Gastrocnemius medialis (tissue), 4 donors: ENCODE measurements at regions not wholly inside any gene's neighbourhood (a gene's known extent, or its start where the extent isn't known, plus 50 kb on each side); places are given as distances from the start of the nearest gene placed in this dataset.

Experiments
- ATAC-seq, 2 donors: fragments of 150-250 bp; one replicate each; pipeline ENCODE4 v1.9.1; 2016
- DNase-seq, 2 donors: peaks; one replicate each; pipeline ENCODE4 v3.0.0-alpha.2; 2019
- H3K27ac ChIP-seq, 4 donors: fragments of 200-600 bp; sonication (generic); 1 replicate in 1 of 4; 2 replicates in 3 of 4; pipeline ENCODE4 v1.5.1; 2016 to 2018; ENCODE audit warnings: mild to moderate bottlenecking in 2 of 4, moderate library complexity in 1 of 4
- H3K27me3 ChIP-seq, 3 donors: fragments of 200-600 bp; sonication (generic) in 2 of 3; 1 replicate in 1 of 3; 2 replicates in 2 of 3; pipeline versions ENCODE4 v1.5.1 to v1.6.0; 2016 to 2019; ENCODE audit warnings: mild to moderate bottlenecking in 1 of 3, moderate library complexity in 1 of 3
- H3K36me3 ChIP-seq, 2 donors: fragments of 200-600 bp; sonication (generic) in 1 of 2; one replicate each; pipeline ENCODE4 v1.5.1; 2017 to 2018
- H3K4me1 ChIP-seq, 2 donors: fragments of 200-600 bp; sonication (generic) in 1 of 2; one replicate each; pipeline ENCODE4 v1.5.1; 2016 to 2017; ENCODE audit warnings: mild to moderate bottlenecking in 2 of 2
- H3K4me3 ChIP-seq, 4 donors: fragments of 200-600 bp; sonication (generic) in 3 of 4; 1 replicate in 1 of 4; 2 replicates in 3 of 4; pipeline ENCODE4 v1.5.1; 2016 to 2019; ENCODE audit warnings: mild to moderate bottlenecking in 2 of 4
- H3K9me3 ChIP-seq, 3 donors: fragments of 200-600 bp; sonication (generic) in 2 of 3; 1 replicate in 1 of 3; 2 replicates in 2 of 3; pipeline ENCODE4 v1.5.1; 2016 to 2019
- POLR2A ChIP-seq, 2 donors: fragments of 450-650 bp; IDR thresholded peaks; one replicate each; pipeline ENCODE4 v1.6.1; 2017; ENCODE audit warnings: antibody characterized with exemption in 2 of 2, mild to moderate bottlenecking in 2 of 2, moderate library complexity in 2 of 2
- in situ Hi-C, 4 donors: fragments of 200-750 bp; cut with MboI; loops; one replicate each; pipeline versions ENCODE4 v1.15.0 to v1.8.0; 2017; ENCODE audit warnings: low sequenced_read_pairs in 4 of 4
- intact Hi-C: fragments of 100-400 bp; cut with DNase I; formaldehyde crosslinking; loops from one replicate; pipeline ENCODE4 v1.15.1; 2023; ENCODE audit warnings: low total_unique reads
- TF ChIP-seq, protein P1 (sequence below), 5 experiments: fragments of 450-650 bp in 3 of 5; fragments of 200-600 bp in 2 of 5; sonication (generic) in 2 of 5; IDR thresholded peaks in 4 of 5; conservative IDR thresholded peaks in 1 of 5; 1 replicate in 4 of 5; 2 replicates in 1 of 5; pipeline ENCODE4 v1.5.1; 2016 to 2019; ENCODE audit warnings: antibody characterized with exemption in 5 of 5, mild to moderate bottlenecking in 3 of 5, moderate library complexity in 3 of 5

DNA sequence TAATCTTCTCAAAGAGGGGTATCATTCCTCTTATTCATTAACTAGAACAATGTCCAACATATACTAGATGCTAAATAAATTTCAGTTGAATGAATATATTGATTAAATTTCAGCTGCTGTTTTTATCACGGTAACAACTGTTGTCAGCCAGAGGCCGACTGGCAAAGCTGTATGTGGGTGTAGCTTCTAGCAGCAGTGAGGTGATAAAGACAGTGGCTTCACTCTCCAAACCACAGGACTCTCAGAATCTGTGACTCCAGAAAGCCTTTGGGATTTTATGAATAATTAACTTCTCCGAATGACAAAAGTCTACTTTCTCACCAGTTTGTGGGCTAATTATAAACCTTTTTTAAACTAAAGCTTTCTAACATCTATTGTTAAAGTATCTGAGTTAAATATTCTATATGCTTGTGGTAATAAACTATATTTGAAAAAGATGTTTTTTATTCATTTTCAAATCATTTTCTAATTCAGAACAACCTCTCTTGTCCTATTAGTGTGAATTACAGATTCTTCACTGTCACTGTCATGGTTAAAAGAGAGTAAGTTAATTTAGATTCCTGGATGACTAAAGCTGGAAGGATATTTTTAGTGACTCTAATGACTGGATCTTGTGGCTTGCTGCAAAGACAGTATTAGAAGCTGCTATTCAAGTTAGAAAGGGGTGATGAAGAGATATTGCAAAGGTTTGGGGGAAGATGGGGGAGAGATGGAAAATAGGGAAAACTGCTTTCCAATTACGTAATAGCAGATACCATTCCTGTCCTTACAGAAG, 796.4 kb upstream of the ARPP21 start:
- H3K27me3 ChIP-seq: no peaks in the 10 kb centered on the region
- H3K27ac ChIP-seq: no peak overlapping the region
- no peaks in the 10 kb centered on the region for H3K36me3 ChIP-seq
- intact Hi-C loops: no loop called here
- TF ChIP-seq, protein P1, sequence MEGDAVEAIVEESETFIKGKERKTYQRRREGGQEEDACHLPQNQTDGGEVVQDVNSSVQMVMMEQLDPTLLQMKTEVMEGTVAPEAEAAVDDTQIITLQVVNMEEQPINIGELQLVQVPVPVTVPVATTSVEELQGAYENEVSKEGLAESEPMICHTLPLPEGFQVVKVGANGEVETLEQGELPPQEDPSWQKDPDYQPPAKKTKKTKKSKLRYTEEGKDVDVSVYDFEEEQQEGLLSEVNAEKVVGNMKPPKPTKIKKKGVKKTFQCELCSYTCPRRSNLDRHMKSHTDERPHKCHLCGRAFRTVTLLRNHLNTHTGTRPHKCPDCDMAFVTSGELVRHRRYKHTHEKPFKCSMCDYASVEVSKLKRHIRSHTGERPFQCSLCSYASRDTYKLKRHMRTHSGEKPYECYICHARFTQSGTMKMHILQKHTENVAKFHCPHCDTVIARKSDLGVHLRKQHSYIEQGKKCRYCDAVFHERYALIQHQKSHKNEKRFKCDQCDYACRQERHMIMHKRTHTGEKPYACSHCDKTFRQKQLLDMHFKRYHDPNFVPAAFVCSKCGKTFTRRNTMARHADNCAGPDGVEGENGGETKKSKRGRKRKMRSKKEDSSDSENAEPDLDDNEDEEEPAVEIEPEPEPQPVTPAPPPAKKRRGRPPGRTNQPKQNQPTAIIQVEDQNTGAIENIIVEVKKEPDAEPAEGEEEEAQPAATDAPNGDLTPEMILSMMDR (IDR thresholded peaks at IDR 0.05 in 4 of 5, conservative IDR thresholded peaks at IDR 0.05 in 1 of 5): no peak
- TF ChIP-seq POLR2A (IDR thresholded peaks at IDR 0.05): no peak
- no peaks in the 10 kb centered on the region for H3K9me3 ChIP-seq
- in situ Hi-C loops: no loop called here
- DNase-seq: no peak
- no peak for ATAC-seq
- no peak overlapping the region for H3K4me3 ChIP-seq
- H3K4me1 ChIP-seq: no peaks in the 10 kb centered on the region

DNA sequence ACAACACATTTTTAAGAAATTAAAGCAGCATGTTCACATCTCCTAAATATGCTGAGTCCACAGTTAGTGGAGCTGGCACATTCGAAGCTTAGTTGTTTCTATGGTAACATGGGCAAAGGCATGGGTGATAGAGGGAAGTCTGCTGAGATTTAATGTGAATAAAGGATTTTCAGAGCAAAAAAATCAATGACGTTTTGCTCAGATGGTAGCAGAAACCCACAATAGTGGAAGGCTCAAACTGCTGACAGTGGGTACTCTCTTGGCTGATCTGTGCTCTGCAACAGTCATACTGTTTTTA, 795.1 kb upstream of the ARPP21 start:
- intact Hi-C loops: no loop called here
- Histone ChIP-seq H3K27ac (no peak overlapping the region), H3K36me3 (no peaks in the 10 kb centered on the region), H3K4me1 (no peaks in the 10 kb centered on the region), H3K27me3 (no peaks in the 10 kb centered on the region), H3K9me3 (no peaks in the 10 kb centered on the region), H3K4me3 (no peak overlapping the region)
- DNase-seq (no peak), ATAC-seq (no peak)
- TF ChIP-seq, protein P1 (IDR thresholded peaks at IDR 0.05 in 4 of 5, conservative IDR thresholded peaks at IDR 0.05 in 1 of 5): no peak
- no peak for TF ChIP-seq POLR2A (IDR thresholded peaks at IDR 0.05)
- in situ Hi-C loops: no loop called here

DNA sequence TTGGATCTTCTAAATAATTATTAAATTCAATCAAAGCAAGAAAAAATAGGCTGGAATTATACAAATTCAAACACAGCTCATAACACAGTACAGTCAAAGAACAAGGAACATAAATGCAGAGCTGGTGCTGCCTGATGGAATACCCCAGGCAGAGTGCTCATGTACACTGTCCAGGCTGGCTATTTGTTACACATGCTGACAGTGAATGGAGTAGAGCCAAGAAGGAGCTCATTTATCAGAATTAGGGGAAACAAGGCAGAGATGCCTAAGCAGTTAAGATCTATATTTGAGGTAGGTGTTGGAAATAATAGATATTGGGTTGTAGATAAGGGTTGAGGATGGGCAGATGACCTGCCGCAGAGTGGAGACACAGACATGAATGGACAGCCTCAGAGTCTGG, 788.2 kb upstream of the ARPP21 start:
- intact Hi-C loops (no loop called here), in situ Hi-C loops (no loop called here)
- H3K4me3 ChIP-seq: no peak overlapping the region
- TF ChIP-seq, protein P1 (IDR thresholded peaks at IDR 0.05 in 4 of 5, conservative IDR thresholded peaks at IDR 0.05 in 1 of 5): no peak
- no peak for TF ChIP-seq POLR2A (IDR thresholded peaks at IDR 0.05)
- no peaks in the 10 kb centered on the region for H3K36me3 ChIP-seq
- no peaks in the 10 kb centered on the region for H3K4me1 ChIP-seq
- ATAC-seq (no peak), DNase-seq (no peak)
- H3K9me3 ChIP-seq: no peaks in the 10 kb centered on the region
- no peaks in the 10 kb centered on the region for H3K27me3 ChIP-seq
- H3K27ac ChIP-seq: no peak overlapping the region

DNA sequence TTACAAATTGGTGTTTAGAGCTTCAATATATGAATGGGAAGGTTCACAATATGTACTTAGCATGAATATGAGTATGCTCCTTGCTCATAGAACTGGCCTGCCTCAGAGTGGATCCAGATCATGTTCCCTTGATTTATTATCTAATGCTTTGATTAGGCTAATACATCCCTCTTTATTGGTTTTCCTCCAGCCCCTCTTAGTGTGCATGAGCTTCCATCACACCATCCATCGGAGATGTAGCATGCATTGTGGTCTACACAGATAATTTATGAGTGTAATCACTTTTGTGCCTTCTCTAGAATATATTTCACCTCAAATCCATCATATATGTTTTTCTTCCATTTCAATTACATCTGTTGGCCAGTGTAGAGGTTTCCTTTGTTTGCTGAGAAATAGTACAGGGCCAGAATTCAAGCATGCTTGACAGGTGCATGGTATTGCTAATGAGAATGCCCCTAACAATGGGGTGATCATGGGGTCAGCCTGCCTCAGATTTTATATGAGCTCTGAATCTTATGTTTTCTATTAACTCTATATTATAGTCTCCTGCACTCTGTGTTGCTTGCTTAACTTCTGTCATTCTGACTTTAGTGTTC, 786.4 kb upstream of the ARPP21 start:
- ATAC-seq (no peak), DNase-seq (no peak)
- Histone ChIP-seq H3K36me3 (no peaks in the 10 kb centered on the region), H3K27me3 (no peaks in the 10 kb centered on the region), H3K4me1 (no peaks in the 10 kb centered on the region), H3K27ac (no peak overlapping the region), H3K9me3 (no peaks in the 10 kb centered on the region), H3K4me3 (no peak overlapping the region)
- TF ChIP-seq, protein P1 (IDR thresholded peaks at IDR 0.05 in 4 of 5, conservative IDR thresholded peaks at IDR 0.05 in 1 of 5): no peak
- no peak for TF ChIP-seq POLR2A (IDR thresholded peaks at IDR 0.05)
- in situ Hi-C loops: no loop called here
- intact Hi-C loops: no loop called here
